IPS-20b (cell line): ENCODE measurements at regions not wholly inside any gene's neighbourhood (a gene's known extent, or its start where the extent isn't known, plus 50 kb on each side); places are given as distances from the start of the nearest gene placed in this dataset.

ENCODE experiments used
- H3K27ac ChIP-seq: one replicate; pipeline ENCODE4 v1.5.1; 2013; ENCODE audit warnings: low read length
- H3K27me3 ChIP-seq: 2 replicates; pipeline ENCODE4 v1.6.1; 2013; ENCODE audit warnings: mild to moderate bottlenecking, low read length, inconsistent platforms; ENCODE audit not compliant: insufficient read depth
- H3K36me3 ChIP-seq: 2 replicates; pipeline ENCODE4 v1.6.1; 2013; ENCODE audit warnings: low read depth, mild to moderate bottlenecking, inconsistent platforms, low read length, moderate library complexity; ENCODE audit not compliant: insufficient read depth
- H3K4me1 ChIP-seq: 2 replicates; pipeline ENCODE4 v1.6.1; 2013; ENCODE audit warnings: mild to moderate bottlenecking, control low read depth, inconsistent platforms, low read length, moderate library complexity; ENCODE audit not compliant: insufficient read depth
- H3K4me3 ChIP-seq: 2 replicates; pipeline ENCODE4 v1.5.1; 2013; ENCODE audit warnings: mild to moderate bottlenecking, low read length, inconsistent platforms
- H3K9ac ChIP-seq: 2 replicates; pipeline ENCODE4 v1.6.1; 2013; ENCODE audit warnings: low read depth, mild to moderate bottlenecking, inconsistent platforms, low read length, moderate library complexity
- H3K9me3 ChIP-seq: 2 replicates; pipeline ENCODE4 v1.6.1; 2013; ENCODE audit warnings: mild to moderate bottlenecking, low read depth, low read length, inconsistent platforms; ENCODE audit not compliant: insufficient read depth

GRCh38 chr5:10125116-10125515 is 124.6 kb downstream of the ATPSCKMT start:
- Histone ChIP-seq H3K9me3 (no peaks in the 10 kb centered on the region), H3K27me3 (no peaks in the 10 kb centered on the region), H3K27ac (no peak overlapping the region), H3K36me3 (no peaks in the 10 kb centered on the region), H3K4me1 (no peaks in the 10 kb centered on the region), H3K9ac (no peak overlapping the region), H3K4me3 (no peak overlapping the region)

DNA sequence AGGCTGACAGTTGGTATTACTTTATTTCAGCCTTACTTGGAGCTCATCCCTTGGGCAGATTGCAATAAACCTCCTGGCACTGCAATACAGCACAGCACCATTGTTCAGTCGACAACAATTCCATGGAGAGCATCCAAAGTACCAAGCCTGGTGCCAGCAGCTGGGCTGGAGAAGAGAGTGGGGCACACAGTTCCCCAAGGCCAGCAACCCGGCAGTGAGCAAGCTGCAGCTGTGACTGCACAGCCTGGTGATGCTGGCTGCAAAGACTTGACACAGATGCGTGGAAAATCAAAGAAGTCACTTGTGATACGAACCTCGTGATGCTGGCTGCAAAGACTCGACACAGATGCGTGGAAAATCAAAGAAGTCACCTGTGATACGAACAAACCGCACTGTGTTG is 125.4 kb downstream of the ATPSCKMT start:
- Histone ChIP-seq H3K9ac (no peak overlapping the region), H3K36me3 (no peaks in the 10 kb centered on the region), H3K4me1 (no peaks in the 10 kb centered on the region), H3K27ac (no peak overlapping the region), H3K4me3 (no peak overlapping the region), H3K9me3 (no peaks in the 10 kb centered on the region), H3K27me3 (no peaks in the 10 kb centered on the region)

DNA sequence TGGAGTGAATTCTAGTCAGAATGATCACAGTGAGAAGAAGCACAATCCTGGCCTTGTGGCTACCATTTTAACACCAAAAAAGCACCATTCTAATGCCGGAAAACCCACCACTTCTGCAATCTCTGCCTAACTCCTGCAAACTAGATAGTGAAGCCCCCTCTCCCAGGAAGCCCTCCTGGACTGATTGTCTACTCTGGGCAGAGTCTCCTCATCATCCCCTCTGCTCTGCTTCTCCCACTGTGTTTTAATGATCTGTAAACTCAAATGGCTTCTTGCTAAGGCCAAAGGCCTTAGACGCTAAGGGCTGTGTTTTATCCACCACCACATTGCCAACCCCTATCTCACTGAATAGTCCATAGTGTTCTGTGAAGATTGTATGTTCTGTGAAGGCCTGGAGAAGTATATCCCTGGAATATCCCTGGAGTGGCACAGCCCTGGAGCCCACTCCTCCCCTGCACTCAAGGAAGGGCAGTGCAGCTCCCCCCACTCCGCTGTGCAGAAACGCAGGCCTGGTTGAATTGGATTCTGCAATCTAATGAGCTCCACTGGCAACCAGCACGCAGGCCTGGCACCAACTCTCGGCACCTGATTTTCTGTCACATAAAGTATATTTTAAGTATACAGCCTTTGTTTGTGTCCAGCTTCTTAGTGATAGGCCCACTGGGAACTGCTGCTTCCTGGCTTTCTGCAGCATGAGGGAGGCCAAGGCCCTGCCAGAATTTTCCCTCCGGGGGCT is 126.3 kb downstream of the ATPSCKMT start:
- no peaks in the 10 kb centered on the region for H3K27me3 ChIP-seq
- no peaks in the 10 kb centered on the region for H3K36me3 ChIP-seq
- no peak overlapping the region for H3K27ac ChIP-seq
- H3K9me3 ChIP-seq: no peaks in the 10 kb centered on the region
- H3K4me1 ChIP-seq: no peaks in the 10 kb centered on the region
- no peak overlapping the region for H3K9ac ChIP-seq
- H3K4me3 ChIP-seq: no peak overlapping the region

- Histone ChIP-seq H3K9me3 (no peaks in the 10 kb centered on the region), H3K27ac (no peak overlapping the region), H3K4me3 (no peak overlapping the region), H3K36me3 (no peaks in the 10 kb centered on the region), H3K4me1 (no peaks in the 10 kb centered on the region), H3K9ac (no peak overlapping the region), H3K27me3 (no peaks in the 10 kb centered on the region)
Measured at GRCh38 chr5:10122076-10122726, 127.5 kb downstream of the ATPSCKMT start.

GRCh38 chr5:10120934-10121333 is 128.8 kb downstream of the ATPSCKMT start:
- H3K9ac ChIP-seq: no peak overlapping the region
- H3K4me1 ChIP-seq: no peaks in the 10 kb centered on the region
- no peak overlapping the region for H3K4me3 ChIP-seq
- no peaks in the 10 kb centered on the region for H3K9me3 ChIP-seq
- H3K27me3 ChIP-seq: no peaks in the 10 kb centered on the region
- no peaks in the 10 kb centered on the region for H3K36me3 ChIP-seq
- H3K27ac ChIP-seq: no peak overlapping the region

- Histone ChIP-seq H3K27ac (no peak overlapping the region), H3K9me3 (no peaks in the 10 kb centered on the region), H3K9ac (no peak overlapping the region), H3K36me3 (no peaks in the 10 kb centered on the region), H3K4me1 (no peaks in the 10 kb centered on the region), H3K4me3 (no peak overlapping the region), H3K27me3 (no peaks in the 10 kb centered on the region)
Measured at GRCh38 chr5:10118150-10118549, 131.5 kb downstream of the ATPSCKMT start.

DNA sequence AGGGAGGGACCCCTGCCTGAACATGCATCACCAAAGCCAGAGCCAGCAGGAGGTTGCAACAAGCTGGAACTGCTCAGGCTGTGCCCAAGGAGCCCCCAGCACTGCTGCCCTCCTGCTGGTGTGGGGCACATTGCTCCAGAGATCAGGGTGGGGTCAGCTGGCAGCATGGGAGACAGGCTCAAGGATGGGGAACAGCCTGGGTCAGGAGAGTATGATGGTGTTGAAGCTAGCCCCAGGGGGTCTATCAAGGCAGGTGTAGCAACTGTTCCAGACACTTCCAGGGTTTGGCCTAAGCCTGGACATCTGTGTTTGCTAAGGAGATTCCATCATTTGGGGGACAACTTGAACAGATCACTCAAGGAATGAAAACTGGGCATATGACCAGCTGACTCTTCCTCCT is 133.1 kb downstream of the ATPSCKMT start:
- Histone ChIP-seq H3K27ac (no peak overlapping the region), H3K36me3 (no peaks in the 10 kb centered on the region), H3K9ac (no peak overlapping the region), H3K27me3 (no peaks in the 10 kb centered on the region), H3K9me3 (no peaks in the 10 kb centered on the region), H3K4me3 (no peak overlapping the region), H3K4me1 (no peaks in the 10 kb centered on the region)

GRCh38 chr5:10115669-10116068 is 134.0 kb downstream of the ATPSCKMT start:
- Histone ChIP-seq H3K9ac (no peak overlapping the region), H3K27ac (no peak overlapping the region), H3K36me3 (no peaks in the 10 kb centered on the region), H3K9me3 (no peaks in the 10 kb centered on the region), H3K27me3 (no peaks in the 10 kb centered on the region), H3K4me3 (no peak overlapping the region), H3K4me1 (no peaks in the 10 kb centered on the region)

GRCh38 chr5:10111571-10111970 is 138.1 kb downstream of the ATPSCKMT start:
- no peaks in the 10 kb centered on the region for H3K4me1 ChIP-seq
- H3K9me3 ChIP-seq: no peaks in the 10 kb centered on the region
- no peak overlapping the region for H3K9ac ChIP-seq
- H3K36me3 ChIP-seq: no peaks in the 10 kb centered on the region
- H3K27ac ChIP-seq: no peak overlapping the region
- H3K27me3 ChIP-seq: no peaks in the 10 kb centered on the region
- no peak overlapping the region for H3K4me3 ChIP-seq

DNA sequence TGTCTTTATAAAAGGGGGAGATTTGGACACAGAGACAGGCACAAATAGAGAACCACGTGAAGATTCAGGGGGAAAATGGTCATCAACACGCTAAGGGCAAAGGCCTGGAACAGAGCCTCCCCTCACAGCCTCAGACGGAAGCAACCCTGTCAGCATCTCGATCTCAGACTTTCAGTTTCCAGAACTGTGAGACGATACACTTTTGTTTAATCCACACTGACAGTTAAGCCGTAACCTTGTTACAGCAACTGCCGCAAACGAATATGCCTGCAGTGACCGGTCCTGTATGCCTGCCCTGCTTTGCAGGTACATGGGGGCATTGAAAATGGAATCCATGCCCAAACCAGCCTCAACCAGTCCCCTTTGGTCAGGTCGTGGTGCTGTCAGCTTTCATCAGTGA is 139.5 kb downstream of the ATPSCKMT start:
- H3K4me3 ChIP-seq: no peak overlapping the region
- H3K27me3 ChIP-seq: no peaks in the 10 kb centered on the region
- H3K27ac ChIP-seq: no peak overlapping the region
- H3K4me1 ChIP-seq: no peaks in the 10 kb centered on the region
- no peaks in the 10 kb centered on the region for H3K36me3 ChIP-seq
- no peak overlapping the region for H3K9ac ChIP-seq
- H3K9me3 ChIP-seq: no peaks in the 10 kb centered on the region

- H3K27ac ChIP-seq: no peak overlapping the region
- H3K9ac ChIP-seq: no peak overlapping the region
- H3K36me3 ChIP-seq: no peaks in the 10 kb centered on the region
- H3K9me3 ChIP-seq: no peaks in the 10 kb centered on the region
- peaks cover 6% of the 10 kb centered on the region; the same call in 1 of the 2 replicates for H3K4me1 ChIP-seq
- H3K4me3 ChIP-seq: no peak overlapping the region
- no peaks in the 10 kb centered on the region for H3K27me3 ChIP-seq
Measured at GRCh38 chr5:10109299-10109698, 140.4 kb downstream of the ATPSCKMT start.

DNA sequence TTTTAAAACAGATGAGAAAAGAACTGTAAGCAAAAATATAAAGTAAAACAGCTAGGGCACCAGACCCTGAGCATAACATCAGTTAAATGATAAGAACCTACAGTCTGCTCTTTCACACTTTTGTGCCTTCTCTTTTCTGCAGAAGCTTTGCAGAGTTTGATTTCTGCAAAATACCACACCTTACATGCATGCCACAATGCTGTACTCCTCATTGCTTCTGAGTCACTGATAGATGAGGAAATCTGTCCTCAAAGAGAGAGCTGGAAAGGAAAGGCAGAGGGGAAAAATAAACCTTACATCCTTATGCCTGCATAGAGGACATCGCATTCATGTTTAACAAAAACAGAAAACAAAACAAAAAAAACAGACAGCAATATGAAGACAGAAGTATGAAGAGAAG is 142.9 kb downstream of the ATPSCKMT start:
- Histone ChIP-seq H3K4me3 (no peak overlapping the region), H3K27me3 (no peaks in the 10 kb centered on the region), H3K9ac (no peak overlapping the region), H3K36me3 (no peaks in the 10 kb centered on the region), H3K4me1 (peaks cover 21% of the 10 kb centered on the region; the same call in 1 of the 2 replicates), H3K27ac (no peak overlapping the region), H3K9me3 (no peaks in the 10 kb centered on the region)
